Ishikawa (cell line): ENCODE measurements at regions not wholly inside any gene's neighbourhood (a gene's known extent, or its start where the extent isn't known, plus 50 kb on each side); places are given as distances from the start of the nearest gene placed in this dataset.

ENCODE experiments used
- MAX ChIP-seq: IDR thresholded peaks from 2 replicates; pipeline ENCODE4 v1.6.1; 2012
- USF1 ChIP-seq: IDR thresholded peaks from 2 replicates; pipeline ENCODE4 v1.6.1; 2012

GRCh38 chr13:39226359-39226758, 188.1 kb downstream of the NHLRC3 start:
- TF ChIP-seq MAX (no peak), USF1 (no peak)
